Putamen (tissue), 1 donor: ENCODE measurements at regions not wholly inside any gene's neighbourhood (a gene's known extent, or its start where the extent isn't known, plus 50 kb on each side); places are given as distances from the start of the nearest gene placed in this dataset.

Experiments used
- DNase-seq: peaks from one replicate; pipeline ENCODE4 v3.0.0-alpha.2; 2016; ENCODE audit warnings: low spot score

- no peak for DNase-seq
Observed at GRCh38 chr4:52288212-52288855, 237.2 kb downstream of the SPATA18 start.

GRCh38 chr4:52290466-52290865, 239.4 kb downstream of the SPATA18 start:
- DNase-seq: no peak

- no peak for DNase-seq
Observed at GRCh38 chr4:52292245-52292644, 241.1 kb downstream of the SPATA18 start.

GRCh38 chr4:52296341-52296740, 245.2 kb downstream of the SPATA18 start:
- DNase-seq: no peak

GRCh38 chr4:52298444-52298843, 247.3 kb downstream of the SPATA18 start:
- DNase-seq: no peak

- DNase-seq: no peak
Observed at GRCh38 chr4:52299120-52299519, 248.0 kb downstream of the SPATA18 start.

GRCh38 chr4:52311464-52312125, 260.5 kb downstream of the SPATA18 start:
- DNase-seq: no peak

- no peak for DNase-seq
Observed at GRCh38 chr4:52312722-52313121, 261.6 kb downstream of the SPATA18 start.

- no peak for DNase-seq
Observed at GRCh38 chr4:52317361-52317879, 266.3 kb downstream of the SPATA18 start.

GRCh38 chr4:52317981-52318380, 266.9 kb downstream of the SPATA18 start:
- DNase-seq: no peak

GRCh38 chr4:52329894-52330293, 278.8 kb downstream of the SPATA18 start:
- no peak for DNase-seq

- no peak for DNase-seq
Observed at GRCh38 chr4:52343595-52343994, 292.5 kb downstream of the SPATA18 start.

- no peak for DNase-seq
Observed at GRCh38 chr4:52350926-52351325, 299.8 kb downstream of the SPATA18 start.

- DNase-seq: no peak
Observed at GRCh38 chr4:52358366-52358765, 300.7 kb downstream of the USP46 start.

GRCh38 chr4:52358883-52359321, 300.2 kb downstream of the USP46 start:
- DNase-seq: no peak

GRCh38 chr4:52366191-52366590, 292.9 kb downstream of the USP46 start:
- no peak for DNase-seq

GRCh38 chr4:52366621-52367020, 292.5 kb downstream of the USP46 start:
- DNase-seq: no peak

GRCh38 chr4:52367282-52367830, 291.7 kb downstream of the USP46 start:
- DNase-seq: no peak

GRCh38 chr4:52368895-52369294, 290.2 kb downstream of the USP46 start:
- DNase-seq: no peak

- DNase-seq: no peak
Observed at GRCh38 chr4:52369649-52370048, 289.5 kb downstream of the USP46 start.

- no peak for DNase-seq
Observed at GRCh38 chr4:52370576-52370975, 288.5 kb downstream of the USP46 start.

GRCh38 chr4:52371841-52372240, 287.3 kb downstream of the USP46 start:
- DNase-seq: no peak

GRCh38 chr4:52372269-52372668, 286.8 kb downstream of the USP46 start:
- DNase-seq: no peak
